Testis (tissue), 2 donors: ENCODE measurements at regions not wholly inside any gene's neighbourhood (a gene's known extent, or its start where the extent isn't known, plus 50 kb on each side); places are given as distances from the start of the nearest gene placed in this dataset.

Source experiments
- DNase-seq: peaks from one replicate; pipeline ENCODE4 v3.0.0-alpha.2; 2019
- H3K27ac ChIP-seq, 2 donors: fragments of 200-600 bp; sonication (generic); one replicate each; pipeline ENCODE4 v1.5.1; 2019
- H3K27me3 ChIP-seq: fragments of 200-600 bp; sonication (generic); one replicate; pipeline ENCODE4 v1.5.1; 2019
- H3K36me3 ChIP-seq: fragments of 200-600 bp; sonication (generic); one replicate; pipeline ENCODE4 v1.5.1; 2017; ENCODE audit warnings: low read depth; ENCODE audit errors: missing control alignments
- H3K4me1 ChIP-seq: fragments of 200-600 bp; sonication (generic); one replicate; pipeline ENCODE4 v1.5.1; 2019
- H3K4me3 ChIP-seq, 2 donors: fragments of 200-600 bp; sonication (generic); one replicate each; pipeline ENCODE4 v1.5.1; 2017 to 2019
- H3K9me3 ChIP-seq: fragments of 200-600 bp; sonication (generic); one replicate; pipeline ENCODE4 v1.5.1; 2017
- CTCF ChIP-seq, 3 experiments: fragments of 450-650 bp in 2 of 3; fragments of 200-600 bp in 1 of 3; sonication (generic) in 1 of 3; IDR thresholded peaks; one replicate each; pipeline ENCODE4 v1.5.1; 2016 to 2019; ENCODE audit warnings: antibody characterized with exemption in 3 of 3, mild to moderate bottlenecking in 2 of 3, moderate library complexity in 1 of 3
- POLR2A ChIP-seq: fragments of 450-650 bp; IDR thresholded peaks from one replicate; pipeline ENCODE4 v1.6.1; 2017; ENCODE audit warnings: antibody characterized with exemption, mild to moderate bottlenecking, moderate library complexity
- WGBS, 2 donors: methylation state at CpG; one replicate each; pipeline ENCODE4 v1.1.5; 2018; 5-methylcytosine and 5-hydroxymethylcytosine counted together
- intact Hi-C: fragments of 100-400 bp; cut with DNase I; formaldehyde crosslinking; loops from one replicate; pipeline ENCODE4 v1.15.1; 2023; ENCODE audit warnings: low total_unique reads

DNA sequence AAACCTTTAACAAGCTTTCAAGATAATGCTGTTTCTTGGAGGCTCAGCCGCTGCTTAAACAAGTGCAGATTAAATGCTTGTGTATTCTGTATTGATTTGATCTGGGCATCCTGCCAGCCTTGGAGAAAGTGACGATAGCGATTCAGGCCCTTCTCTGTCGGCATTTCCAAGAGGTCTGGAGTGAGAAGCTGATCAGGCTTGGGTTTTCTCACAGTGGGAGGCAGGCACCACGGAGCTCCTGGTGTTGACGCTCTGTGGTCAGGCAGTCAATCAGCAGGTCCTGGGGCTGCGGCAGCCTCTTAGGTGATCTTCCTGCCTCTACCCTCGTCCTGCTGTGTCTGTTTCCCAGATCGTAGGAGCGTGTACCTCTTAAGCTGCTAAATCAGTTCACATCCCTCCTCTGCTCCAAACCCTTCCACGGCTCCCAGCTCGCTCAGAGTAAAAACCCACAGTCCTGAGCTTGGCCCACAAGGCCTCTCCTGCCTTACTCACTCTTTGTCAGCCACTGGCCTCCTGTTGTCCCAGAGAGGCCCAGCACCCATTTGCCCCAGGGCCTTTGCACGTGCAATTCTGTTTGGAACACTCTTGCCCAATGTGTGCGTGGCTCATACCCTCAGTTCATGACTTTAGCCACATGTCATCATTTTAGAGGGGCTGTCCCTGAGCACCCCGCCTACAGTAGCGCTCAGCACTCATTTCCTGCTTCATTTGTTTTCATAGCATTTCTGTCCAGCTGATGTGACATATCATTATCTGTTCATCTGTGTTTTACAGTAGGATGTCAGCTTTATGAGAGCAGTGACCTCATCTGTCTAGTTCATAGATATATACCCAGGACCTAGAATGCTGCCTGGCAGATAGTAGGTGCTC is 155.4 kb downstream of the AACS start:
- H3K4me3 ChIP-seq: no peak overlapping the region
- no peaks in the 10 kb centered on the region for H3K27me3 ChIP-seq
- peak; percentile 31 for DNase-seq
- TF ChIP-seq CTCF (IDR thresholded peaks at IDR 0.05) (no peak), POLR2A (no peak)
- H3K27ac ChIP-seq: no peak overlapping the region
- WGBS, 2 donors: 65 to 80% methylated on average over 16 of the region's 16 CpGs
- H3K36me3 ChIP-seq: no peaks in the 10 kb centered on the region
- peaks cover 11% of the 10 kb centered on the region for H3K4me1 ChIP-seq
- no peaks in the 10 kb centered on the region for H3K9me3 ChIP-seq
- intact Hi-C loops: no loop called here

DNA sequence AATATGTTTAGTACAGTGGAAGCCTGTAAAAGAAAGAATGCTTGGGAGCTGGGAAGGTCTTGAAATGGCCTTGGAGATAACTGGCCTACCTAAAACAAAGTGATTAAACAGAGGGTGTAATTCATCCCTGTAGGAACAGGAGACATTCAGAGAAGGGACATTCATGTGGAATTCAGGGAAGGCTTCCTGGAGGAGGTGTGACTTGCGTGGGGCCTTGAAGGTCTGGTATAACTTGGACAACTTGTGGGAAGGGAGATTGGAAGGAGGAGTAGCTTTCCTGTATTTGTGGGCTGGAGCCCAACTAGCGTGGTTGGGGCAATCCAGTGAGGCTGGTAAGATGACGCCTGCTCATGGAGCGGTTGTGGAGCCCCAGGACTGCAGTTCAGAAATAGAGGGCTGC is 156.4 kb downstream of the AACS start:
- 85 to 92% methylated on average over 4 of the region's 4 CpGs for WGBS, 2 donors
- Histone ChIP-seq H3K27ac (no peak overlapping the region), H3K4me1 (peaks cover 7% of the 10 kb centered on the region), H3K36me3 (no peaks in the 10 kb centered on the region), H3K9me3 (no peaks in the 10 kb centered on the region), H3K4me3 (no peak overlapping the region), H3K27me3 (no peaks in the 10 kb centered on the region)
- intact Hi-C loops: no loop called here
- TF ChIP-seq POLR2A: no peak
- no peak for TF ChIP-seq CTCF (IDR thresholded peaks at IDR 0.05)
- DNase-seq: no peak

DNA sequence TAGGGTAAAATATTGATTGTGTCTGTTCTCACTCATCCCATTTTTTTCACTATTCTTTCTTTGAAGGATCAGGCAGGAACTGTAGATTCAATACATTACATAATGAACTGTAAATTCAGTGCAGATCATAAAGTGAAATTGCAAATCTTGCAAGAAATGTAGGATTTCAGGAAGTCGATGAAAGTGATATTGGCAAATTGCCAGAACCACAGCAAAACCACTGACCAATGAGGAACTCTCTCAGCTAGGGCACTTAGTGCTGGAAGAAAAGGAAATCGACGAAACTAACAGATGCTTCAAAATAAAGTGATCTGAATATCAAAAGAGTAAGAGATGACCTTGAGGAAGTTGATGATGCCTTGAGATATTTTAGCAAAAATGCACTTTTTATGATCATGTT is 157.6 kb downstream of the AACS start:
- no peak for DNase-seq
- intact Hi-C loops: no loop called here
- 70 to 82% methylated on average over 3 of the region's 3 CpGs for WGBS, 2 donors

DNA sequence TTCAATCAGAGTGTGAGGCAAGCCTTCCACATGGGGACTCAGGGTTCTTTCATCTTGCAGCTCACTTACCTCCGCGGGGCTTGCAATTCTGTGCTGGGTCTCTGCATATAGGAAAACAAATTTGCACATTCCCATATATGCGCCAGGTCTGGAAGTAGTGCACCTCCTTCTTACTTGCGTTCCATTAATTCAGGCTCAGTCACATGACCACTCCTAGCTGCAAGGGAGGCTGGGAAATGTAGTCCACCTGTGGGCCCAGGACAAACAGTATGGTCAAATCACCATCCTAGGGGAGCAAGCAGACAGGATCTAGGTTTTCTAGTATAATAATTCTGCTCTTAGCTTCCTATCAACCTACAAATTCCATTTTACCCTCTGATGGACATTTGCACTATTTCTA is 160.4 kb downstream of the AACS start:
- no peak for TF ChIP-seq POLR2A
- Histone ChIP-seq H3K27me3 (no peaks in the 10 kb centered on the region), H3K27ac (no peak overlapping the region), H3K9me3 (no peaks in the 10 kb centered on the region), H3K4me1 (no peaks in the 10 kb centered on the region), H3K36me3 (no peaks in the 10 kb centered on the region), H3K4me3 (no peak overlapping the region)
- intact Hi-C loops: no loop called here
- DNase-seq: no peak
- WGBS, 2 donors: 91 to 97% methylated on average over 4 of the region's 4 CpGs

More for the DNA sequence above, 157.6 kb downstream of the AACS start:
- TF ChIP-seq CTCF (IDR thresholded peaks at IDR 0.05) (no peak), POLR2A (no peak)
- H3K9me3 ChIP-seq: no peaks in the 10 kb centered on the region
- H3K27ac ChIP-seq: no peak overlapping the region
- H3K36me3 ChIP-seq: no peaks in the 10 kb centered on the region
- no peaks in the 10 kb centered on the region for H3K27me3 ChIP-seq
- H3K4me3 ChIP-seq: no peak overlapping the region
- H3K4me1 ChIP-seq: peaks cover 3% of the 10 kb centered on the region

- H3K4me3 ChIP-seq: peak overlapping the region in 1 of 2 donors; percentile 36
- no peaks in the 10 kb centered on the region for H3K4me1 ChIP-seq
- intact Hi-C loops: no loop called here
- TF ChIP-seq CTCF (IDR thresholded peaks at IDR 0.05) (no peak), POLR2A (no peak)
- peak; percentile 83 for DNase-seq
- no peaks in the 10 kb centered on the region for H3K27me3 ChIP-seq
- H3K9me3 ChIP-seq: no peaks in the 10 kb centered on the region
- H3K36me3 ChIP-seq: no peaks in the 10 kb centered on the region
- WGBS, 2 donors: 59 to 69% methylated on average over 18 of the region's 18 CpGs
- H3K27ac ChIP-seq: no peak overlapping the region
Observed at GRCh38 chr12:125228519-125229260, 163.5 kb downstream of the AACS start.
